Activated CD4-positive, alpha-beta T cell treated with anti-CD3 and anti-CD28 coated beads for 24 hours (primary cell): ENCODE measurements at regions not wholly inside any gene's neighbourhood (a gene's known extent, or its start where the extent isn't known, plus 50 kb on each side); places are given as distances from the start of the nearest gene placed in this dataset.
A peak's percentile ranks its signal among the peaks of the same experiment; 100 is the strongest.

Experiments used
- DNase-seq, 2 donors: peaks; one replicate each; pipeline ENCODE4 v3.0.0-alpha.2; 2020; ENCODE audit warnings: low read depth in 2 of 2

GRCh38 chr13:40215747-40216146 is 450.7 kb downstream of the FOXO1 start:
- no peak for DNase-seq

- DNase-seq: no peak
Observed at GRCh38 chr13:40217675-40218074, 448.8 kb downstream of the FOXO1 start.

GRCh38 chr13:40220299-40220935 is 446.0 kb downstream of the FOXO1 start:
- DNase-seq: no peak

- no peak for DNase-seq
Observed at GRCh38 chr13:40221131-40221459, 445.3 kb downstream of the FOXO1 start.

- peak in 1 of 2 donors; percentile 9 for DNase-seq
Observed at GRCh38 chr13:40221460-40222201, 444.8 kb downstream of the FOXO1 start.

- DNase-seq: no peak
Observed at GRCh38 chr13:40223585-40223984, 442.9 kb downstream of the FOXO1 start.

GRCh38 chr13:40228496-40228895 is 437.9 kb downstream of the FOXO1 start:
- DNase-seq: no peak

- no peak for DNase-seq
Observed at GRCh38 chr13:40228990-40229389, 437.5 kb downstream of the FOXO1 start.

- DNase-seq: peak in 1 of 2 donors; percentile 9
Observed at GRCh38 chr13:40230833-40231266, 435.6 kb downstream of the FOXO1 start.

GRCh38 chr13:40231311-40231710 is 435.1 kb downstream of the FOXO1 start:
- DNase-seq: no peak

GRCh38 chr13:40231751-40232150 is 434.7 kb downstream of the FOXO1 start:
- DNase-seq: no peak

GRCh38 chr13:40232311-40233040 is 434.0 kb downstream of the FOXO1 start:
- no peak for DNase-seq

- DNase-seq: no peak
Observed at GRCh38 chr13:40233731-40234195, 432.7 kb downstream of the FOXO1 start.

- no peak for DNase-seq
Observed at GRCh38 chr13:40235160-40235796, 431.2 kb downstream of the FOXO1 start.

GRCh38 chr13:40236566-40237168 is 429.8 kb downstream of the FOXO1 start:
- DNase-seq: no peak

GRCh38 chr13:40238761-40239160 is 427.7 kb downstream of the FOXO1 start:
- DNase-seq: no peak

GRCh38 chr13:40240293-40240692 is 426.1 kb downstream of the FOXO1 start:
- DNase-seq: no peak

- no peak for DNase-seq
Observed at GRCh38 chr13:40241125-40241798, 425.2 kb downstream of the FOXO1 start.

- no peak for DNase-seq
Observed at GRCh38 chr13:40243047-40243446, 423.4 kb downstream of the FOXO1 start.

- no peak for DNase-seq
Observed at GRCh38 chr13:40243982-40244381, 422.5 kb downstream of the FOXO1 start.

GRCh38 chr13:40245567-40245966 is 420.9 kb downstream of the FOXO1 start:
- no peak for DNase-seq
